Hematopoietic multipotent progenitor cell treated with erythropoietin and hydrocortisone succinate and interleukin-3 and kit ligand, for 8 days (in vitro differentiated cells): ENCODE measurements at regions not wholly inside any gene's neighbourhood (a gene's known extent, or its start where the extent isn't known, plus 50 kb on each side); places are given as distances from the start of the nearest gene placed in this dataset.

Experiments used
- DNase-seq: peaks from one replicate; pipeline ENCODE4 v3.0.0-alpha.2; 2015

- DNase-seq, result no peak
Measured at GRCh38 chr1:219391297-219391696, 217.6 kb downstream of the LYPLAL1 start.

- no peak for DNase-seq
Measured at GRCh38 chr1:219387211-219387610, 213.5 kb downstream of the LYPLAL1 start.

GRCh38 chr1:219385787-219386427 lies 212.2 kb downstream of the LYPLAL1 start:
- DNase-seq, result peak; percentile 31

GRCh38 chr1:219383281-219383680 lies 209.6 kb downstream of the LYPLAL1 start:
- DNase-seq, result no peak

- no peak for DNase-seq
Measured at GRCh38 chr1:219381396-219381795, 207.7 kb downstream of the LYPLAL1 start.

GRCh38 chr1:219380463-219380862 lies 206.8 kb downstream of the LYPLAL1 start:
- DNase-seq, result no peak

- no peak for DNase-seq
Measured at GRCh38 chr1:219379691-219380090, 206.0 kb downstream of the LYPLAL1 start.

- no peak for DNase-seq
Measured at GRCh38 chr1:219374636-219375035, 201.0 kb downstream of the LYPLAL1 start.

GRCh38 chr1:219374046-219374566 lies 200.4 kb downstream of the LYPLAL1 start:
- DNase-seq, result no peak

GRCh38 chr1:219373616-219373935 lies 199.9 kb downstream of the LYPLAL1 start:
- DNase-seq, result no peak

GRCh38 chr1:219372916-219373615 lies 199.4 kb downstream of the LYPLAL1 start:
- no peak for DNase-seq

- no peak for DNase-seq
Measured at GRCh38 chr1:219371471-219371870, 197.8 kb downstream of the LYPLAL1 start.

GRCh38 chr1:219367496-219367895 lies 193.8 kb downstream of the LYPLAL1 start:
- no peak for DNase-seq

GRCh38 chr1:219365451-219365850 lies 191.8 kb downstream of the LYPLAL1 start:
- no peak for DNase-seq

- DNase-seq, result no peak
Measured at GRCh38 chr1:219362702-219363101, 189.0 kb downstream of the LYPLAL1 start.

- no peak for DNase-seq
Measured at GRCh38 chr1:219359126-219359525, 185.4 kb downstream of the LYPLAL1 start.

GRCh38 chr1:219358080-219358479 lies 184.4 kb downstream of the LYPLAL1 start:
- DNase-seq, result no peak

GRCh38 chr1:219354962-219355361 lies 181.3 kb downstream of the LYPLAL1 start:
- no peak for DNase-seq

- no peak for DNase-seq
Measured at GRCh38 chr1:219352961-219353651, 179.4 kb downstream of the LYPLAL1 start.

GRCh38 chr1:219350172-219350931 lies 176.7 kb downstream of the LYPLAL1 start:
- DNase-seq, result no peak

GRCh38 chr1:219347921-219348391 lies 174.3 kb downstream of the LYPLAL1 start:
- no peak for DNase-seq

GRCh38 chr1:219347376-219347775 lies 173.7 kb downstream of the LYPLAL1 start:
- DNase-seq, result no peak

GRCh38 chr1:219345953-219346352 lies 172.3 kb downstream of the LYPLAL1 start:
- DNase-seq, result no peak
